H1 (cell line): ENCODE measurements at regions not wholly inside any gene's neighbourhood (a gene's known extent, or its start where the extent isn't known, plus 50 kb on each side); places are given as distances from the start of the nearest gene placed in this dataset.

Experiments used
- BACH1 ChIP-seq: IDR thresholded peaks from 2 replicates; pipeline ENCODE4 v1.6.1; 2012; ENCODE audit warnings: low read length, improper control_type of control experiment
- CBX8 ChIP-seq: fragments of 300-800, 300-1000 bp; sonication (generic); IDR thresholded peaks from 2 replicates; pipeline ENCODE4 v1.7.1; 2016; ENCODE audit warnings: low read depth, low read length, borderline replicate concordance
- CEBPB ChIP-seq: IDR thresholded peaks from 2 replicates; pipeline ENCODE4 v1.6.1; 2012; ENCODE audit warnings: low read depth, low read length
- CTCF ChIP-seq, 3 experiments: IDR thresholded peaks; 1 replicate in 2 of 3; 2 replicates in 1 of 3; pipeline versions ENCODE4 v1.5.1 to v1.6.1; 2011; ENCODE audit warnings: low read length in 3 of 3, mild to moderate bottlenecking in 3 of 3, inconsistent platforms in 2 of 3, low read depth in 1 of 3, moderate library complexity in 1 of 3; ENCODE audit not compliant: insufficient read depth in 1 of 3; ENCODE audit errors: control extremely low read depth in 1 of 3
- GABPA ChIP-seq: IDR thresholded peaks from 2 replicates; pipeline ENCODE4 v1.6.1; 2011; ENCODE audit warnings: mild to moderate bottlenecking, low read length, moderate library complexity, borderline replicate concordance; ENCODE audit not compliant: insufficient read depth
- HDAC2 ChIP-seq, 2 experiments: fragments of 300-600 bp in 1 of 2; sonication (generic) in 1 of 2; IDR thresholded peaks; 2 replicates each; pipeline ENCODE4 v1.6.1; 2011 to 2012; ENCODE audit warnings: low read depth in 2 of 2, low read length in 2 of 2, mild to moderate bottlenecking in 2 of 2, moderate library complexity in 2 of 2, borderline replicate concordance in 1 of 2, inconsistent platforms in 1 of 2
- KDM1A ChIP-seq: fragments of 200-600, 300-600 bp; sonication (generic); IDR thresholded peaks from 2 replicates; pipeline ENCODE4 v1.7.1; 2016; ENCODE audit warnings: mild to moderate bottlenecking, low read length, borderline replicate concordance
- KDM4A ChIP-seq: IDR thresholded peaks from one replicate; pipeline ENCODE4 v1.7.1; 2012; ENCODE audit warnings: low read depth, mild to moderate bottlenecking, moderate library complexity, low read length, inconsistent platforms; ENCODE audit not compliant: severe bottlenecking
- KDM5A ChIP-seq: fragments of 200-600 bp; IDR thresholded peaks from 2 replicates; pipeline ENCODE4 v1.7.1; 2012; ENCODE audit warnings: mild to moderate bottlenecking, low read length, inconsistent platforms, mixed read lengths
- NANOG ChIP-seq: IDR thresholded peaks from 2 replicates; pipeline ENCODE4 v1.6.1; 2011; ENCODE audit warnings: low read length, low read depth, mild to moderate bottlenecking, inconsistent platforms; ENCODE audit not compliant: insufficient read depth, poor library complexity, severe bottlenecking
- SIRT6 ChIP-seq: IDR thresholded peaks from one replicate; pipeline ENCODE4 v1.7.1; 2012; ENCODE audit warnings: low read length, inconsistent platforms
- TBP ChIP-seq: IDR thresholded peaks from 2 replicates; pipeline ENCODE4 v1.6.1; 2011; ENCODE audit warnings: low read depth, low read length, improper control_type of control experiment

GRCh38 chr13:38210928-38211596, 138.6 kb upstream of the UFM1 start (continued):
- TF ChIP-seq HDAC2 (IDR thresholded peaks at IDR 0.05; ENCODE audit: borderline replicate concordance in 1 of 2, low read depth in 2 of 2, low read length in 2 of 2), result no peak
- no peak for TF ChIP-seq SIRT6
- TF ChIP-seq KDM4A, result no peak
- TF ChIP-seq CBX8, result no peak
- TF ChIP-seq KDM1A, result no peak
- TF ChIP-seq NANOG, result peak; percentile 91
- TF ChIP-seq CTCF (IDR thresholded peaks at IDR 0.05; ENCODE audit: control extremely low read depth in 1 of 3, insufficient read depth in 1 of 3, low read depth in 1 of 3, low read length in 3 of 3), result no peak
- no peak for TF ChIP-seq TBP
- TF ChIP-seq KDM5A, result no peak
- no peak for TF ChIP-seq BACH1
- no peak for TF ChIP-seq GABPA
- TF ChIP-seq CEBPB, result 0 out of 2 replicates have a peak, but pooled peaks have one; percentile 5
